CD14-positive monocyte (primary cell): ENCODE measurements at regions not wholly inside any gene's neighbourhood (a gene's known extent, or its start where the extent isn't known, plus 50 kb on each side); places are given as distances from the start of the nearest gene placed in this dataset.

Source experiments
- DNase-seq, 3 donors: peaks; one replicate each; pipeline ENCODE4 v3.0.0-alpha.2; 2011 to 2022
- H2AFZ ChIP-seq: 2 replicates; pipeline ENCODE4 v1.6.0; 2012; ENCODE audit warnings: mild to moderate bottlenecking, low read depth, low read length, inconsistent platforms; ENCODE audit not compliant: insufficient read depth, poor library complexity, severe bottlenecking
- H3K27ac ChIP-seq, 2 donors: 1 replicate in 1 of 2; 2 replicates in 1 of 2; pipeline ENCODE4 v1.5.1; 2012 to 2013; ENCODE audit warnings: low read length in 2 of 2, control low read depth in 1 of 2, inconsistent platforms in 1 of 2, low read depth in 1 of 2, mild to moderate bottlenecking in 1 of 2
- H3K27me3 ChIP-seq, 2 donors: one replicate each; pipeline versions ENCODE4 v1.6.0 to v1.6.1; 2011 to 2013; ENCODE audit warnings: low read length in 2 of 2; ENCODE audit not compliant: control insufficient read depth in 2 of 2, insufficient read depth in 2 of 2
- H3K36me3 ChIP-seq, 2 donors: replicated peaks in 1 of 2; 1 replicate in 1 of 2; 2 replicates in 1 of 2; pipeline versions ENCODE4 v1.5.1 to v1.6.1; 2012 to 2013; ENCODE audit warnings: low read length in 2 of 2, control low read depth in 1 of 2, inconsistent platforms in 1 of 2, mild to moderate bottlenecking in 1 of 2; ENCODE audit not compliant: insufficient read depth in 2 of 2, control insufficient read depth in 1 of 2
- H3K4me1 ChIP-seq, 2 donors: 1 replicate in 1 of 2; 2 replicates in 1 of 2; pipeline versions ENCODE4 v1.5.1 to v1.6.1; 2012 to 2013; ENCODE audit warnings: low read length in 2 of 2, control low read depth in 1 of 2, inconsistent platforms in 1 of 2, mild to moderate bottlenecking in 1 of 2, moderate library complexity in 1 of 2; ENCODE audit not compliant: insufficient read depth in 2 of 2, control insufficient read depth in 1 of 2
- H3K4me2 ChIP-seq: replicated peaks from 2 replicates; pipeline ENCODE3; 2012; ENCODE audit warnings: low read length, moderate library complexity, mild to moderate bottlenecking; ENCODE audit not compliant: poor library complexity, severe bottlenecking; ENCODE audit errors: extremely low read depth
- H3K4me3 ChIP-seq, 3 experiments: fragments of 200-600 bp in 1 of 3; sonication (generic) in 1 of 3; replicated peaks in 1 of 3; 1 replicate in 2 of 3; 2 replicates in 1 of 3; pipeline ENCODE4 v1.5.1; 2011 to 2013; ENCODE audit warnings: low read length in 3 of 3, mild to moderate bottlenecking in 3 of 3, control low read depth in 2 of 3, low read depth in 2 of 3, inconsistent platforms in 1 of 3, moderate library complexity in 1 of 3
- H3K79me2 ChIP-seq: 2 replicates; pipeline ENCODE4 v1.6.0; 2012; ENCODE audit warnings: mild to moderate bottlenecking, control low read depth, inconsistent platforms, low read length, moderate library complexity; ENCODE audit not compliant: insufficient read depth
- H3K9ac ChIP-seq: 2 replicates; pipeline ENCODE4 v1.6.0; 2017; ENCODE audit warnings: low read length, mild to moderate bottlenecking; ENCODE audit not compliant: insufficient read depth, poor library complexity, severe bottlenecking
- H3K9me3 ChIP-seq, 2 donors: replicated peaks in 1 of 2; 1 replicate in 1 of 2; 2 replicates in 1 of 2; pipeline versions ENCODE4 v1.5.1 to v1.6.1; 2012 to 2013; ENCODE audit warnings: low read length in 2 of 2, control low read depth in 1 of 2; ENCODE audit not compliant: control insufficient read depth in 1 of 2, insufficient read depth in 1 of 2
- H4K20me1 ChIP-seq: 2 replicates; pipeline ENCODE4 v1.6.0; 2012; ENCODE audit warnings: mild to moderate bottlenecking, low read length, control low read depth, moderate library complexity; ENCODE audit not compliant: insufficient read depth
- H3K27ac Mint-ChIP-seq, 7 donors: one replicate each; pipeline ENCODE4 v1.8.0; 2020; ENCODE audit warnings: mild to moderate bottlenecking in 7 of 7, mixed read lengths in 7 of 7, moderate library complexity in 6 of 7, inconsistent platforms in 2 of 7
- H3K27me3 Mint-ChIP-seq, 3 donors: one replicate each; pipeline ENCODE4 v1.8.0; 2021 to 2022; ENCODE audit warnings: low read depth in 3 of 3, mild to moderate bottlenecking in 3 of 3, mixed read lengths in 3 of 3, moderate library complexity in 3 of 3, inconsistent platforms in 1 of 3
- H3K36me3 Mint-ChIP-seq, 2 donors: one replicate each; pipeline ENCODE4 v1.8.0; 2020; ENCODE audit warnings: mixed read lengths in 2 of 2, inconsistent platforms in 1 of 2, mild to moderate bottlenecking in 1 of 2
- H3K4me1 Mint-ChIP-seq: one replicate; pipeline ENCODE4 v1.8.0; 2020; ENCODE audit warnings: mild to moderate bottlenecking, mixed read lengths
- H3K4me3 Mint-ChIP-seq, 2 donors: one replicate each; pipeline ENCODE4 v1.8.0; 2020; ENCODE audit warnings: mild to moderate bottlenecking in 2 of 2, mixed read lengths in 2 of 2, moderate library complexity in 1 of 2
- H3K9me3 Mint-ChIP-seq, 7 donors: one replicate each; pipeline ENCODE4 v1.8.0; 2020 to 2022; ENCODE audit warnings: mixed read lengths in 7 of 7, mild to moderate bottlenecking in 6 of 7, moderate library complexity in 6 of 7, inconsistent platforms in 2 of 7
- CTCF ChIP-seq: fragments of 200-600 bp; IDR thresholded peaks from one replicate; pipeline ENCODE4 v1.8.0; 2022; ENCODE audit warnings: antibody characterized with exemption, mild to moderate bottlenecking
- WGBS: methylation state at CpG from one replicate; pipeline ENCODE4 v1.1.5; 2013; ENCODE audit warnings: missing lambda C conversion rate; ENCODE audit not compliant: insufficient coverage; 5-methylcytosine and 5-hydroxymethylcytosine counted together
- intact Hi-C, 2 donors: fragments of 100-400 bp; cut with micrococcal nuclease; formaldehyde crosslinking; loops; one replicate each; pipeline versions ENCODE4 v1.15.0 to v1.15.1; 2023

GRCh38 chr9:19903076-19903475, 114.2 kb upstream of the SLC24A2 start:
- Histone ChIP-seq H2AFZ (no peak overlapping the region), H3K4me1 (no peaks in the 10 kb centered on the region), H3K4me3 (no peak overlapping the region), H3K4me2 (no peak overlapping the region), H3K9ac (no peak overlapping the region), H3K36me3 (no peaks in the 10 kb centered on the region), H3K27me3 (no peaks in the 10 kb centered on the region), H3K27ac (no peak overlapping the region), H4K20me1 (no peaks in the 10 kb centered on the region), H3K9me3 (peaks cover 0 to 3% of the 10 kb centered on the region in 2 donors), H3K79me2 (no peaks in the 10 kb centered on the region)
- no CpG with 5 or more reads among the region's 5 CpGs for WGBS
- Mint-ChIP-seq H3K9me3 (peaks cover 2 to 9% (median 3%) of the 10 kb centered on the region in 7 donors), H3K36me3 (no peaks in the 10 kb centered on the region), H3K4me3 (no peak overlapping the region), H3K4me1 (no peaks in the 10 kb centered on the region), H3K27me3 (peaks cover 0 to 2% (median 0%) of the 10 kb centered on the region in 3 donors), H3K27ac (no peak overlapping the region)
- TF ChIP-seq CTCF = no peak
- intact Hi-C loops = no loop called here
- no peak for DNase-seq

- H3K9me3 Mint-ChIP-seq = peaks cover 2 to 8% (median 3%) of the 10 kb centered on the region in 7 donors
- no peak overlapping the region for H3K4me2 ChIP-seq
- H3K4me3 ChIP-seq = no peak overlapping the region
- 91% methylated on average over 2 of the region's 3 CpGs for WGBS
- H3K27me3 ChIP-seq = no peaks in the 10 kb centered on the region
- no peaks in the 10 kb centered on the region for H3K36me3 ChIP-seq
- no peak overlapping the region for H2AFZ ChIP-seq
- H3K27me3 Mint-ChIP-seq = peaks cover 0 to 2% (median 0%) of the 10 kb centered on the region in 3 donors
- no peak overlapping the region for H3K27ac ChIP-seq
- H3K4me1 Mint-ChIP-seq = no peaks in the 10 kb centered on the region
- no peaks in the 10 kb centered on the region for H3K4me1 ChIP-seq
- H3K4me3 Mint-ChIP-seq = no peak overlapping the region
- intact Hi-C loops = no loop called here
- no peak overlapping the region for H3K9ac ChIP-seq
- H3K27ac Mint-ChIP-seq = no peak overlapping the region
- DNase-seq = no peak
- H4K20me1 ChIP-seq = no peaks in the 10 kb centered on the region
- TF ChIP-seq CTCF = no peak
- H3K9me3 ChIP-seq = peaks cover 0 to 3% of the 10 kb centered on the region in 2 donors
- H3K79me2 ChIP-seq = no peaks in the 10 kb centered on the region
- no peaks in the 10 kb centered on the region for H3K36me3 Mint-ChIP-seq
Measured at GRCh38 chr9:19901586-19901985, 112.7 kb upstream of the SLC24A2 start.
